NCI-H1105 treated with DMSO at 0.1 percent for 48 hours (cell line): ENCODE measurements at regions not wholly inside any gene's neighbourhood (a gene's known extent, or its start where the extent isn't known, plus 50 kb on each side); places are given as distances from the start of the nearest gene placed in this dataset.

ENCODE experiments used
- DNase-seq: peaks from one replicate; lab custom pipeline; 2025; lab: John Stamatoyannopoulos, UW

DNA sequence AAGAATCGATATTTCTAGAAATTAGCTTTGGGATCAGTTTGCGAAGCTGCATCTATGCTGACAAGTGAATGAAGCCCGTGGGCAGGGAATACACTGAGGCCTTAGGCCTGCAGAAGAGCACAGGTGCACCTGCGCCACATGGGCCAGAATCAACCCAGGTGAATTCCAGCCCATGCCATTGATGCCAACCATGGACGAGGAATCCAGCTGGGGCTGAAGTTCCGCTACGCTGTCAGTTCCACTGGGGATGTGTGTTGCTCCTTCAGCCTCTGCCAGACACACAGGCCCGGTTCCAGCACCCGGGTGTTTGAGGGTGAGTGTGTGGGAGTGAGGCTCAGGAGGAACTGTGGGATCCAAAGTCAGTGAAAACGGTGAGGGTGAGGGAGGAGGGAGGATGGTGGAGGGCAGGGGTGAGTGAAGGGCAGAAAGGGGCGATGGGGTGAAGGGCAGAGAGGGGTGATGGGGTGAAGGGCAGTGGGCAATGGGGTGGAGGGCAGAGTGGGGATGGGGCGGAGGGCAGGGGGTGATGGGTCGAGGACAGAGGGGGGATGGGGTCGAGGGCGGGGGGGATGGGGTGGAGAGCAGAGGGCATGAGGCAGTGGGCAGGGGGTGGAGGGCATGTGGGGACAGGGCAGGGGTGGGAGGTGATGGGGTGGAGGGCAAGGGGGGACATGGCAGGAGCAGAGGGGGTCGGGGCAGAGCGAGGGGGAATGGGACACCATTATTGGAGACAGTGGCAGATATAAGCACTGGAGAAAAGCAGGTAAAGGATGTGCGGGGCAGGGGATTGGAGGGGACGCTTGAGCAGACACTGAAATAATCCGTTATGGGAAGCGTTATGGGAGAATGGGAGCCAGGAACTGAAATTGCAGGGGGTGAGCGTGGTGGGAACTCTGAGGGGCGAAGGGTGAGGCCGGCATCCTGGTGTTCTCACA is 931.6 kb downstream of the BRD1 start:
- no peak for DNase-seq

DNA sequence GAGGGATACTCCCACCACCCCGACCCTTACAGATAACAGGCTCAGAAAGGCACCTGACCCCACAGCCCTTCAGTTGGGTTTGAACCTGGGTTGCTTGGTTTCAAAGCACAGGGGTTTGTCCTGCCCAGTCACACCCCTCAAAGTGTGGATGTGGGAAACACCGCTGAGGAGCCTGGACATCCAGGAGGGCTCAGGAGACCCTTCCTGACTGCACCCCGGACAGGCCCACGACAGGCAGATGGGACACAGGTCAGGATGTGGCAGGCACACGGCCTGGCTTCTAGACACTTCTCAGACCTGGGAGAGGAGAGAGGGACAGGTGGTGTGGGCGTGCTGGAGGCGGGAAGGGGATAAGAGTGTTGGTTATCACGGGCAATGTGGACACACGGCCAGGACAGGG is 932.3 kb downstream of the BRD1 start:
- no peak for DNase-seq

DNA sequence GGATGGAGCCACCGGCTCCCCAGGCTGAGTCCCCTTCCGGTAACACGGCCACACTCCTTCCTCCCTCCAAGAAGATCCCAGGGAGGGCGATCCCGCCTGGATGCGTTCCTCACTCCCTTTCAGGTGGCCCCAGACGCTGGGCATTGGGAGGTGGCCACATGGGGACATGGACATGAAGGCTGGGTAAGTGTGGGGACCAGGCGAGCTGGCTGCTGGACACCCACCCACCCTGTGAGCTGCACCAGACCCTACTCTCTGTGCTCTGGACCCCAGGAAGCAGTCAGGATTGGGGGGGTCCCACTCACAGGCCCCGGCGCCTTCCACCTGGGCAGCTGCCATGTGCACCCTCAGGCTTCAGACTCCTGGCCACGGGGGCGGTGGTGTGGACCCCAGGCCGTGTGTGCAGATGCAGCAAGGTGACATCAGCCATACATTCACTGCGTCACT is 932.8 kb downstream of the BRD1 start:
- DNase-seq: no peak

DNA sequence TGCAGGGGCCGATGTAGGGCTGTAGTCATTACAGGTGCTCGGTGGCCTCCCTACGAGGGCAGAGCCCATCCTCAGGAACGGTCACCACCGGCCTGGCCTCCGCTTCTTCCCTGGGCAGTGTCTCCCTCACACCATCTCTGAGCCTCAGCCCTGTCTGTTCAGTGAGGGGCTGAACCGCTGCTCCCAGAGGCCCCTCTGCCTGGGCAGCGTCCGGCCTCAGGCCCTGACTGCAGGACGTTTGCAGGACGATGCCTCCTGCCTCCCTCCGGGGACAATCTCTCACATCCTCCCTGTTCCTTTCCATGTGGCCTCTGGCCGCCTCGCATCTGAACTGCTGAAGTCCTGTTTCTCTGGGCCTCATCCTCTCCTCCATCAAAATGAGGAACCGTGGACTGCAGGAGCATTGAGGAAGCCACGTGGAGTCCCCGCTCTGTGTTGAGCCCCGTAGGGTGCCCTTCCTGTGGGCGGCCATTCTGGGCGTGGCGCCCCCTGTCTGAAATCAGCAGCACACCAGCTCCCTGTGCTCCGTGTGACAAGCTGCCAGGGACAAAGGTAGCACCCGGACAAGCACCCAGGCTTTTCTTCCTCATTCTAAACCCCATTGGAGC is 933.5 kb downstream of the BRD1 start:
- no peak for DNase-seq

DNA sequence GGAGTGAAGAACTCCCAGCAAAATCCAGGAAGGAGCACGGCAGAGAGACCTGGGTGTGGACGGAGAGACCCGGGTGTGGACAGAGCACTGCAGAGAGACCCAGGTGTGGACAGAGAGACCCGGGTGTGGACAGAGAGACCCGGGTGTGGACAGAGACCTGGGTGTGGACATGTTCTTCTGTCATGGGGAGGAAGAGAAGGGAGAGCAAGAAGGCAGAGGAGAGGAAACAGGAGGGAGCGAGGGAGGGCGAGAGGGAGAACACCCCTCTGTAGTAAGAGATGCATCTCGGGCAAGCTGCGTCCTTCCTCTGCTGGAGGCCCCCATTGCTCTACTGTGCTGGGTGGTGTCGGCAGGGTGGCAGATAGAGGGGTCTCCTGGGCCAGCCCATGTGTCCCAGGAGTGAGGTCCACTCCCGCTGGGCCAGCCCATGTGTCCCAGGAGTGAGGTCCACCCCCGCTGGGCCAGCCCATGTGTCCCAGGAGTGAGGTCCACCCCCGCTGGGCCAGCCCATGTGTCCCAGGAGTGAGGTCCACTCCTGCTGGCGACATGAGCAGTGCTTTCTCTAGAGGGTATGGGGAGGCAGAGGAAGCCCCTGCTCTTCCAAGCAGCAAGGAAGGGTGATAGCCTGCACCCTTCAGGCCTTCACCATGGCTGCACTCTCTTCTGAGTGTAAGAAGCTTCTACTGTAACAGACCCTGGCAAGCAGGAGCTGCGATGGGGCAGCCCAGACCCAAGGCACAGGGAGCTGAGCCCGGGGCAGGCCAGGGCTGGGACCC is 934.2 kb downstream of the BRD1 start:
- no peak for DNase-seq

DNA sequence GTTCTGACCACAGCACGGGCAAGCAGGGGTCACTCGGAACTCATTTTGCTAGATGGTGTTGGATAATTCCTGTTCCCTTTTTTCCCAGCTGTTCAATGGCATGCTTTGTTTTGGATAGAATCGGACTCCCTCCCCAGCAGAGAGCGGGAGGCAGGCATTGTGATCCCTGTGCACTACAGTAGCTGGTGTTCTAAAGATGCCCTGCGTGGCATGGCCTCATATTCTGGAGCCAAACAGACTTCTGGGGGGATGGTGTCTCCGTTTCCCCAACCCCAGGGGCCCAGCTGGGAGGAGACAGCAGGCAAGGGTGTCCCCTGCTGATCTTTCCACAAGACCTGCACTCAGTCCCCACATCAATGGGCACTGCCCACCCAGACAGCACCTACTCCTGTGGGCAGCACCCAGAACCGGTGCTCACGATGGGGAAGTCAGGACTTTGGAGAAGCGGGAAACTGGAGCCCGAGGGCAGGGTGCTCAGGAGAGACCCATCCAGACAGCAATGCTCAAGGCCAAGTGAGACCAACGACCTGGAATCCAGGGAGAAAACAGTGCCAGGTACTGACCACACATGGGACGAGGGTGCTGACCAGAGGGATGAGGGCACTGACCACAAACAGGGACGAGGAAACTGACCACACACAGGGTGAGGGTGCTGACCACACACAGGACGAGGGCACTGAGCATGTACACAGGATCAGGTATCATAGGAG is 934.9 kb downstream of the BRD1 start:
- DNase-seq: no peak

DNA sequence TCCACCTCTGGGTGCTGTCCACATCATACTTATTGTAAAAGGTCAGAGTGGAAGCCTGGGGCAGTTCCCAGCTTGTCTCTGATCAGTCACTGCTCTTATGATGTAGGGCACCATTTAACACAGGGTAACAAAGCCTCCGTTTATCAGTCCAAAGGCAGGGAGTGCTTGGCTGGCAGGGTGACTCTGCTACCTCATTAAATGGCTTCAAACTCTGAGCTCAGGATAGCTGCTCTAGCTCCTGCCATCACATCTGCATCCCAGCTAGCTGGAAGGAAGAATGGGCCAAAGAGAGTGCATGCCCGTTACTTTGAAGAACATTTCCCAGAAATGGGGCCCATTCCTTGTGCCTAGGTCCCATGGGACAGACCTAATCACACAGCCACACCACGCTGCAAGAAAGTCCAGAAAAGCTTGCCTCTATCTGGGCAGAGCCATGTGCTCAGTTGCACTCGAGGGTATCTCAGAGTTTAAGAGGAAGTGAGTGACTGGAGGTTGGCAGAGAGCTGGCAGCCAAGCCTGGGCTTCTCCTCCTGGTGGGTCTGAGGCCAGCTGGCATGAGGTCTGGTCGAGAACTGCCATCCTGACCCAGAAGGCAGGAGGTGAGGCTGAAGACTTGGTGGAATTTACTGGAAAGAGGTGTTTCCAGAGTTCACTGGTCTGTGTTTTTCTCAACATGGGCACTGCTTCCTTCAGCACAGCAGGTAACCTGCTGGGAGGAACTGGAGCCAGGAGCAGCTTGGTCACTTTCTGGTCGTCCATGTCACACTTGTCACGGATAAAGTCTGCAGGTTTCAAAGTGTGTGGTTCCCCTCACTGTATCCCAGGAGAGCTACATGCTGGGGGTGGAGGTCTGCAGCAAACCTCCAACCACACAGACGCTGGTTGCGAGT is 935.7 kb downstream of the BRD1 start:
- DNase-seq: no peak

DNA sequence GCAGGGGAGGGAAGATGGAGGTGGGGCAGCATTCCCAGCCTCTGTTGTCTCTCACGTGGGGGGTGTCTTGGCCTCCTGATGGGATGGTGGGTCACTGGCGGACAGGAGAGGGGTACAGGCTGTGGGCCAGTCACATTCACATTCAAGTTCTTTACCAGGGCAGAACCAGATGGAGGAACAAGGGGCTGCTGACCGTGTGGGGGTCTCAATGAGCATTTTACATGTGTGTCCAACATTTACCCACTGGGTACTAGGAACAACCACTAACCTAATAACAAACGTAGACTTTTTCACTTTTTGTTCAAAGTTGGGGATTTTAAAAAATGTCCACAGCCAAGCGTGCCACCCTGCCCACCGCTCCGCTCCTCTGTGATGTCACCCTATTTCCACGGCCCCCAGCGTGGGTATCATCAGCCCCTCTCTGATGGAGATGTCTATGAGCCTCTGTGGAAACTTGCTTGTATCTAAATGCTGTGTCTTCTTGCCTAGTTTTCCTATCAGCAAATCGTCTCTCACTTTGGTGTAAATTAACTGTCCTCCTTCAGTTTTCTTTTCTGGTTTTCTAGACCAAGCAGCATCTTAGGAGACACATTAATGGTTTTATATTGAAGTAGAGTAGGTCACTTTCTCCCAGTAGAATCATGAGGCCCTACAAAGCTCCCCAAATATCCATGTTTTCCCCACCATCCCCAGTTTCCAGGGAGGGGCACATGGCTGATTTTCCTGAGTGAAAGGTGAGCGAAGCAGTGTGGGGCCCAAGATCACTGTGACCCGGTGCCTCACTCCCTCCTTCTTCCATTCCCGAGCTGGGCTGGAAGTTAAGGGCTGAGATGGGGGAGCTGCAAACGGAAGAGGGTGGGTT is 936.7 kb downstream of the BRD1 start:
- no peak for DNase-seq

DNA sequence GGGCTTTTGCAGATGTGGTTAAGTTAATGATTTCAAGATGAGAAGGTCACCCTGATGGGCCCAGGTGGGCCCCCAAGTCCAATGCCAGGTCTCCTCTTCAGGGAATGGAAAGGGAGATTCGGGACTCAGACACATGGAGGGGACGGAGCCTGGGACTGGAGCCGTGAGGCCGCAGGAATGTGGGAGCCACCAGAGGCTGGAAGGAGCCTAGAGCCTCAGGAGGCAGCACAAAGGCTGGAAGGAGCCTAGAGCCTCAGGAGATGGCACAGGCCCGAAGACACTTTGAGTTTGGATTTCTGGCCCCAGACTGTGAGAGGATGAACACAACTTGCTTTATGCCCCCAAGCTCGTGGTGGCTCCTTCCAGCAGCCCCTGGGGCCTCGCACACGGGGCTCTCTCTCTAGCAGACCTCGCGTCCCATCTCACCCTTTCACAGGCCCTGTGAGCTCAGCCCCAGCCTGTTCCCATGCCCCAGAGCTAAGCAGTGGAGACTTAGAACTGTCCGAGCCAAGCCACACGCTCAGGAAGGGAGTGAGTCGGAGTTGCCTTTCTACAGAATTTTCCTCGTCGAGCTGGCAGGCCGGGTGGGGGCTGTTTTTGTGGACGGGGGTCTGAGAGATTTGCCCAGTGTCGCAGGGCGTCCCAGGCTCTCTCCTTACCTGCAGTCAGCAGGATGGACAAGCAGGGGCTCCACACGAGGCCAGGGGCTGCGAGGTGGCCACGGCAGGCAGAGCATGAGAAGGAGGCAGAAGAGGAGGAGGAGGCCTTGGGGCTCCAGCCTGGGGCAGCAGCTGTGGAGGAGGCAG is 937.6 kb downstream of the BRD1 start:
- DNase-seq: no peak

DNA sequence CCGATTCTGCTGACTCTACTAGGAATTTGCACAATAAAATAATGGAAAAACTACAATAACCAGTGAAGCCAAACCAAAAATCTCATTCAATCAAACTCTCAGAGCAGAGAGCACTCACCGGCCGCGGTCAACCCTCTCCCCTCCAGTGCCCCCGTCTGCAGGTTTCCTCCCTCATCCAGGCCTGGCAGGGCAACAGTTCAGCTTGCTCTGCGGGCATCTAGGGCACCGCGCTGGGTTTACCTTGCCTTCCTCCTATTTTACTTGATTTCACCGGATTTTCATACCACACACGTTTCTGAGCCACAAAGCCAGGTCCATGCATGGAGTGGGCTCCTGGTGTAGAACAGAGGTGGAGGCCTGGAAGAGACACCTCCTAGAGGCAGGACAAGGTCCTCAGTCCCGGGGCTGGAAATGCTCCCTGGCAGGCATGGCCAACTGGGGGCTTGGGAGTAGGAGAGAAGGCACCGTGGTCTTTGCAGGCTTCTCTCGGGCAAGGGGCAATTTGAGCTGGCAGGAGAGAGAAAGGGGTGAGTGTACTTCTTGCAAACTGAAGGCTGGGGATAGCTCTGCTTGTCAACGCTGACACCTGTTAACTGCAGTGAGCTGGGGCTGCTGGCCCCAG is 938.4 kb downstream of the BRD1 start:
- DNase-seq: no peak

DNA sequence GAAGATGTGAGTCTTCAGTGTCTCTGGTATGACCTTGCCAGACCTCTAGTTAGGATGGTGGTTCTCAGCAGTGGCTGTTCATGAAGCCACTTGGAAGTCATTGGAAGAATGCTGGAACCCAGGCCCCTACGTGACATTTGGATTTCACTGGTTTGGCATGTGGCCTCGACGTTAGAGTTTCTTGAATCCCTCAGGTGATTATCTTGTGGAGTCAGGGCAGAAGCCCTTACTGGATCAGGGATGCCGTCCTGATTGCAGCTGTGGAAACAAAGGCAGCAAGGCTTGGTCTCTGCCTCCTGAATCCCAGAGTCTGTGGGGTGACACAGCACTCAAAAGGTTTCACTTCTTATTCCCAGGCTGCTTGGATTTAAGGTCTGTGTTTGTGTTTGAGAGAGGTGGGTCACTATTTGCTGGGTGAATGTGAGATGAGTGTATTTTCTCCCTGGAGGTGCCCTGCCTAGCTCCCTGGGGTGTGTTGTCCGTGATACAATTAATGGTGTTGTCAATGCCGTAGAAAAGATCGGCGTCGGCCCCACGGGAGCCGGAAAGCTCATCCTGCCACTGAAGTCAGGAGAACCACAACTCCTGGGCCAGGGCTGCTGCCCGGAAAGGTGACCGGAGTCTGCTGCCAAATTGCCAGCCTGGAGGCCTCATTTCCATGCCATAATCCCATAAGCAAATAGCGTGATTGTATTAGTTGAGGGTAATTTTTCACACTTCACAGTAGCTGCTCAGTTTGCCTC is 939.0 kb downstream of the BRD1 start:
- no peak for DNase-seq

DNA sequence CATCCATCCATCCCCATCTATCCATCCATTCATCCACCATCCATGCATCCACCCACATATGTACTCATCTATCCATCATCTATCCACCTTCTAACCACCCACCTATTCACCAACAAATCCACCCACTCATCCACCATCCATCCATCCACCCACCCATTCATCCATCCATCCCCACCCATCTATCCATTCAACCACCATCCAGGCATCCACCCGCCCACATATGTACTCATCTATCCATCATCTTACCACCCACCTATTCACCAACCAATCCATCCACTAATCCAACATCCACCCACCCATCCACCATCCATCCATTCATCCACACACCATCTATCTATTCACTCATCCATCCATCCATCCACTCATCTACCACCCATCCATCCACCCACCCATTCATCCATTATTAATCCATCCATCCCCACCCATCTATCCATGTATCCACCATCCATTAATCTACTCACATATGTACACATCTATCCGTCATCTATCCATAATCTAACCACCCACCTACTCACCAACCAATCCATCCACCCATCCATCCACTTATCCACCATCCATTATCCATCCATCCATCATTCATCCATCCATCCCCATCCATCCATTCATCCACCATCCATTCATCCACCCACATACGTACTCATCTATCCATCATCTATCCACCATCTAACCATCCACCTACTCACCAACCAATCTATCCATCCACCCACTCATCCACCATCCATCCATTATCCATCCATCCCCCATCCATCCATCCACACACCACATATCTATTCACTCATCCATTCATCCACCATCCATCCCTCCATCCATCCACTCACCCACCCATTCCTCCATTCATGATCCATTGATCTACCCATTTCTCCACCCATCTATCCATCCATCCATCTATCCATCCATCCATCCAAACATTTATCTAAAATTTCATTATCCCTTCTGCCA is 940.0 kb downstream of the BRD1 start:
- DNase-seq: no peak

DNA sequence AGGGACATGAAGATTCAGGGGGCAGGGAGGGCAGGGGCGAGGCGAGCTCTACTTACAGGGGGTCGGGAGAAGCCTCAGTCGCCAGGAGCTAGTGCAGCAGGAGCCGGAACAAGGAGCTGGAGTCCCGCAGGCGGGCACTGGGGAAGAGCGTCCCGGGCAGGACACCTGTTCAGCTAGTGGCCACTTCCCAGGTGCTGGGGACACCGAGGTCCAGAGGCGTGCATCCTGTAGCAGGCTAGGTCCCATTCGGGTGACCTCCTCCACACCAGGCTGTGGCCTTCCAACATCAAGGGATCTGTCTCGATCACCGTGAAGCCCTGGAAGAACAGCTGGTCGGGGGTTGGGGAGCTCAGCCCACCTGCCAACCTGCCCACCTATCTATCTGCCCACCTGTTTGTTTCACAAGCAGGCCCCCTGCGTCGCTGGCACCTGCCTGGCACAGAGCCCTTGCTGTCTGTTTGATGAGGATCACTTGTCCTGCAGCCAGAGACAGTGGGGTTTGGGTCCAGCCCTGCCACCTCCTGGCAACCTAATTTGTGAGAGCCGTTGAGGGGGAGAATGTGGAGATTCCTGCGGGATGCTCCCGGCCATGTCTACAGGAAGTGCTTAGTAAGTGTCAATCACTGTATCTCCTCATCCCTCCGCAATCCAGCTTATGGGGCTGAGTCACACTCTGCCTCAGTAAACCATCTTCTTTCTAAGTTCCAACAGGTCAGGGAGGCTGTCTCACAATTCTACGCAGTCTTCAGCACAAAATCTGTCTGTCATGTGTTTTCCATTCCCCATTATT is 940.9 kb downstream of the BRD1 start:
- peak; percentile 91 for DNase-seq

DNA sequence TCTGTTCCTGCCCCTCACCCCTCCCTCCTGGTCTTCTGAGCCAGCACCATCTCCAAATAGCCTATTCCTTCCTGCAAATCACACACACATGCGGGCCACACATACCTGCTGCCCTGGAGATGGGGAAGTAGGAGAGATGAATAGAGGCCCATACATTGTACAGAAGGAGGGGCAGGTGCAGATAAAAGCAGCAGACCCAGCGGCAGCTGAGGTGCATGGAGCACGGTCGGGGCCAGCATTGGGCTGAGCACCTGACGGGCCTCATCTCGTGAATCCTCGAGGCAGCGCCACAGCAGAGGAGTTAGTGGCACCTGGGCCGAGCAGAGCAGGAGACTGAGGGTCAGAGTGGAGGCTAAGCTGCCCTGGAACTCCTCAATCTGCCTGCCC is 941.8 kb downstream of the BRD1 start:
- DNase-seq: peak; percentile 70

DNA sequence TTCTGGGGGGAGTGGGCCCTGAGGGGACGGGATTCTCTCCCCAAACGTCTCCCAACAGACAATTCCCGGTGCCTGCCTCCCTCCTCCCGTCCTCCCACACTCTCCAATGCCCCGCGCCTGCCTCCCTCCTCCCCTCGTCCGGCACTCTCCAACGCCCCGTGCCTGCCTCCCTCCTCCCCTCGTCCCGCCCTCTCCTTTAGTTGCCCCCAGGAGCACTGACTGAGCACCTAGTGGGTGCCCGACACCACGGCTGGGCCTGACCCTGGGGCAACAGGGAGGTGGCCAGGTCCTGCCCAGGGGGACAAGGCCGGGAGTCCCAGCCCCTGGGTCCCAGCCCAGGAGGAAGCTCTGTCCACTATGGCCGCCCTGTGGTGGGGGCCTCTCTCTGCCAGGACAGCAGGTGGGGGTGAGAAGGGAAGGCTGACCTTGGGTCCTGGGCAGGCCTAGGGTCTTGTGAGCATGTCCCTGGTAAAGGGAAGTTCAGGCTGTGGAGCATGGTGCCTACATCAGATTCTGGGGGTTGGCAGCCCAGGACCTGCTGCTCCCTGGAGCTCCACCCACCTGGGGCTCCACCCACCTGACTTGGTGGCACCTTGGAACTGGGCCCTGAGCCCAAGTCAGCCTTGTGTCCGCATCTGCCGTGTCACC is 942.3 kb downstream of the BRD1 start:
- no peak for DNase-seq

DNA sequence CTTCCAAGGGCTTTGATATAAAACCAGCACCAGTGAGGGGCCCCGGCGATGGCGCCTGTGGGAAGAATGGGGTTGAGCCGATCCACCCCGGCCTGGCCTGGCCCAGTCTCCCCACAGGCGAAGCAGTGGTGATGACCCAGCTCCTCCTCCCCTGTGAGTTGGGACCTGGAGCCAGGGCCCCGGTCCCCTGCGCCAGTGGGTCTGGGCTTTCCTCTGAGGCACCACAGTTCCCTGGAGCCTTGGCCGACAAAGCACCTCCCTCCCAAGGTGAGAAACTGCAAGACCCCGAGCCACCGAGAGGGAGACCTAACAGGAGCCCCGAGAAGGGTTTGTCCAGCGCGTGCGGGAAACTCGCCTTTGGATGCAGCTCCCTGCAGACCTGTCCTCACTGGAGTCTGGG is 942.9 kb downstream of the BRD1 start:
- DNase-seq: no peak
